ENCODE measurements at regions not wholly inside any gene's neighbourhood (a gene's known extent, or its start where the extent isn't known, plus 50 kb on each side); places are given as distances from the start of the nearest gene placed in this dataset.
"Not testable (repeated sequence)": the region's sequence is repeated elsewhere in the genome, so short reads cannot be mapped to it uniquely, and the experiment has no call there.

DNA sequence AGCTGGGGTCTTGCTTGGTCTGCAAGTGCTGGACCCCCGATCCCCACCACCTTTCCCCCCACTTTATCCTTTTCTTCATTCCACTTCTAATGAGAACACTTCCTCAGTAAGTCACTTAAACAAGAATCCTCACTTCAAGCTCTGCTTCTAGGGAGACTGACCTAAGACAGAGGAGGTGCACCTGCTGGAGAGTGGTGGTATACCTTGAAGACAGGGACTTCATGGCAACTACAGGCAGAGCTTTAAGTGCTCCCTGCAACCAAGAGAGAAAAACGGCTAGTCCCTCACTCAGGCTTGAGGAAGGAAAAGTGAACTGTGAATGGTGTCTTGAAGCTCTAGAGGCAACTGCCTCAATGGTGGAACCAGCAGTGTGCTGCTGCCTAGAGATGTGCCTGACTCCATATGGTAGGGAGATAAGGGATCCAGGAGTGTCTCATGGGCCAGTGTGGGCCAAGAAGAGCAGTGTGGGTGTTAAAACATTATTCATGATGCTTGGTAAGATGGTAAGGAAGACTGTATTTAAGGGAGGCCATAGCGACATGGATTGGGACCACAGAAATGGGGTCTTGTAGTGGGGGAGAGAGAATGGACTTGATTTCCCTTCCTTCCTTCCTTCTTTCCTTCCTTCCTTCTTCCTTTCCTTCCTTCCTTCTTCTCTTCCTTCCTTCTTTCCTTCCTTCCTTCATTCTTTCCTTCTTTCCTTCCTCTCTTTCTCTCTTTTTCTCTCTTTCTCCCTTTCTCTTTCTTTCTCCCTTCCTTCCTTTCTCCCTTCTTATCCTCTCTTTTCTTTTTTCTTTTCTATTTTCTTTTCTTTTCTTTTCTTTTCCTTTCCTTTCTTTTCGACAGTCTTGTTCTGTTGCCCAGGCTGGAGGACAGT lies 96.2 kb upstream of the NAP1L1 start:
- DNase-seq (ENCODE audit: low read depth), result no peak

DNA sequence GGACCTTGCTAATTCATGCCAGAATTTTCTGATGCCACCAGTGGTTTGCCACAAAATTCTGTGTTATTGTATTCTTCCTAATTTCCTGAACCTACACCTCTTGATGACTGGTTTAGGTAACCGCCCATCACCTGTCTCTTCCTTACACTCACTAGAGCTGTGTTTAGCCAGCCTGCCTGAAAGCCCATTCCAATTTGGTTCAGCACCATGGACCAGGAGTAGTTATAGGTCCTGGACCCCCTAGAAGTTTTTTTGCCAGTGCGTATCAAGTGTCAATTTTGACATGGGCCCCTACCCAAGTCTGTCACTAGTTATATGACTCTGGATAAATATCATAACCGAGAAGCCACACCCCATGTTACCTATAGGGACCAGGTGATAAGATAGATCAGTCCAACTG lies 94.0 kb upstream of the NAP1L1 start:
- DNase-seq (ENCODE audit: low read depth), result no peak

DNA sequence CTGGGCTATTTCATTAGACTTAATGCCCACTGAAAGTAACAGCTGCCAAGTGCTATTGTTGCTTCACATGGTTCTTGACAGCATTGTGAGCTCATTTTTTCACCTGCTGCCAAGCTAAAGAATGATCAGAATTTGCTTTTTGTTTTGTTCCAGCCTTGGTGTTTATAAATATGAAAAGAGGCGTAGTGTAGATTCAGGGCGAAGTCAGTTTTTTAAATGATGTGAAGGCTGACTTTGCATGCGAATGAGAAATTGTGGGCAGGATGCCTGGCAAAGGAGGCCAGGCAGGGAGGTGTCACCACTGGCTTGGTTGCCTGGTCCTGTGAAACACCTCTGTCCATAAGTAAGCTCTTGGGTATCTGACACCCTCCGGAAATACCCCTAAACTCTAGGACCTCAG lies 93.3 kb upstream of the NAP1L1 start:
- DNase-seq (ENCODE audit: low read depth), result no peak

DNA sequence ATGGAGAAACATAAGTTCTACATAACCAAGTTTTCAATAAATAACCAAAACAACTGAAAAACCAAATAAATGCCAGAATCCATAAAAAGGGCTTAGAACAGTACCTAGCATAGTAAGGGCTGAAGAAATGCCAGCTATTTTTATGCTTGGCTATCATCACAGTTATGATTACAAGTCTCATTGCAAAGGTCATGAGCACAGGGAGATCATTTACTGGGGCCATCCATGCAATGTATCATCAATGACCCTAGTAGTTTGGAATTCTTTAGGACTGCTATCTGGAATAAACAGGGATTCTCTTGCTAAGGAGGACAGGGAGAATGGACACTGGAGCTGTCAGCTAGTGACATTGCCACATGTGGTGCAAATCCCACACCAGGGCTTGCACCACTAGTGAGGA lies 92.5 kb upstream of the NAP1L1 start:
- no peak for DNase-seq (ENCODE audit: low read depth)

DNA sequence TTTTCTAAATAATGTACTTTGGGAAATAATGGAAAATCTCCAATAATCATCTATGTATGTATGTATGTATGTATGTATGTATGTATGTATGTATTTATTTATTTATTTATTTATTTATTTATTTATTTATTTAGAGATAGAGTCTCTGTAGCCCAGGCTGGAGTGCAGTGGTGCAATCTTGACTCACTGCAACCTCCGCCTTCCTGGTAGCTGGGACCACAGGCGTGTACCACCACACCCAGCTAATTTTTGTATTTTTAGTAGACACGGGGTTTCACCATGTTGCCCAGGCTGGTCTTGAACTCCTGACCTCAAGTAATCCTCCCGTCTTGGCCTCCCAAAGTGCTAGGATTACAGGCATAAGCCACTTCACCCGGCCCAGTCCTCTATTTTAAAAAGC lies 91.5 kb upstream of the NAP1L1 start:
- DNase-seq (ENCODE audit: low read depth), result not testable (repeated sequence)

DNA sequence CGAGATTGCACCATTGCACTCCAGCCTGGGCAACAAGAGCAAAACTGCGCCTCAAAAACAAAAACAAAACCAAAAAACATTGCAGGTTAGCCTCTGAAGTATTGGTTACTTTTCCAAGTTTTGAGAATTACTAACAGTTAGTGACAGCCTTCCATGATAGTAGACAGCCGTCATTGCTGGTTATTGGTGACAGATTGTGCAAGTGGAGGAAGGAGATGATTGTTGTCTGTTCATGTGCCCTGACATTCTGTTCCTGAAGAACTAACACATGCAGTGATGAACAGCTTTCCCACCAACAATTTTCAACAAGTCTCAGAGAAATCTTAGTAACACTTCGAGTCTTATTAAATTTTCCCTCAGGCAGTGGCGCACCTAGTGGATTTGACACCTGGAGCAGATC lies 89.3 kb upstream of the NAP1L1 start:
- no peak for DNase-seq (ENCODE audit: low read depth)

DNA sequence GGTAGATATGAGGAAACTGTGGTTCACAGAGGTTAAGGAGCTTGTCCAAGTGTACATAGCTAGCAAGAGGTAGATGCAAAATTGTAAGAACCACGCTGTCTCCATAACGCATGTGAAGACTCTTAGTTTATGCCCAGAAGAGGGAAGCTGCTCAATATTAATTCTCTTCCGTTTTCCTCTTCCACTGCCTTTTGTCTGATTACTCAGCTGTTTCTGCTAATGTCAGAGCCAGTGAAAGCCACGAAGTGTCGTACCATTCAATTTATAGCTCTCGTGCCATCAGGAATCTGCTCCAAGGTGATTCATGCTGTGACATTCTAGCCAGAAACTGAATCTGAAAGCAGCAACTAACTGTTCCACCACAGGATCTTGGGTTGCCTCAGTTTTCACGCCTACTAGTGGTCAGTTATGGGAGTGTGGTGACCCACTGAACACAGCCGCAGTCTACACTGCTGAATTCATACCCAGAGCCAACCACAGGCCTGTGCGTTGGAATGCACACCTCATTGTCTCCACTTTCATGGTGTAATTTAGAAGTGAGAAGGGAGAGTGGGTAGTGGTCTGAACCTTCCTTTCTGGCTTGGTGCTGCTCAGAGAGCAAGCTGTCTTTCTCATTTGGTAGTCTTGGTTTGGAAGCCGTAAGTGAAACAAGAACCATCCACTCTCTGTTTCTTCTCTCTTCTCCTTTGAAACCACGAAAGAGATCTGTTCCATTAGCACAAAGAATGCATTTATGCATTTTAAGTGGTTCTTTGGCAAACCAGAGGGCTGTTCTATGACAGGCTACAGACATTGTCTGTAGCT lies 74.2 kb upstream of the NAP1L1 start:
- peak; percentile 95 for DNase-seq (ENCODE audit: low read depth)

DNA sequence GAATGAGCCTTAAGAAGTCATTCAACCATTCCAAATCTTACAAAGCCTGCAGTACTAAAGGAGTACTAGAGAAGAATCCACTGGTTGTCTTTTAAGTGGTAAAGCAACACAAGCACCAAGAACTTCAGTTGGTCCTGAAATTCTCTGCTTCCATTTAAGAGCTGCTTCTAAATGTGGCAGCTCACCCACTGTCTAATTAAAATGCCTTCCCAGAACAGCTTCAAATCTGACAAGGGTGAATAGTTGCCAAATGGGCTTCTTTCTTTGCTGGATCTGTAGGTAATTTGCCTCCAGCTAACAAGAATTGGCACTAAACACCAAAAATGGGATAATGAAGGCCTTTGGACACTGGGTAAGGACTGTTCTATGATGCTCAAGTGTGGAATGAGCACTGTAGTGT lies 72.2 kb upstream of the NAP1L1 start:
- DNase-seq (ENCODE audit: low read depth), result no peak

DNA sequence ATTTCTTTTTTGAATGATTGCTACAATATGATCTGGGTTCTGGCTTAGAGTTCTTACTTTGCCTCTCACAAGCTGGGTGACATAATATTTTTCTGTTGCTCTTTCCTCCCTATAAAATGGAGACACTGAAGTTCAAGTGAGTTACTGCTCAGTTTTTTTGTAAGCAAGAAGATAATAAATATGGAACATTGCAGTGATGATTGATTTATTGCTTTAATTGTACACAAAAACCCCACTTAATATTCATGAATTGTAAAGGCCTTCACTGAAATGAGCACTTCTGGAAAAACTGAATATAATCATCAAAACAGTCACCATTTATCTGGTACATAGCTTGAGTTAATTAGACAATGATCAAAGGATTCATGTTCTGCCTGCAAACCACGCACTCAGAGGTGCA lies 71.8 kb upstream of the NAP1L1 start:
- no peak for DNase-seq (ENCODE audit: low read depth)

DNA sequence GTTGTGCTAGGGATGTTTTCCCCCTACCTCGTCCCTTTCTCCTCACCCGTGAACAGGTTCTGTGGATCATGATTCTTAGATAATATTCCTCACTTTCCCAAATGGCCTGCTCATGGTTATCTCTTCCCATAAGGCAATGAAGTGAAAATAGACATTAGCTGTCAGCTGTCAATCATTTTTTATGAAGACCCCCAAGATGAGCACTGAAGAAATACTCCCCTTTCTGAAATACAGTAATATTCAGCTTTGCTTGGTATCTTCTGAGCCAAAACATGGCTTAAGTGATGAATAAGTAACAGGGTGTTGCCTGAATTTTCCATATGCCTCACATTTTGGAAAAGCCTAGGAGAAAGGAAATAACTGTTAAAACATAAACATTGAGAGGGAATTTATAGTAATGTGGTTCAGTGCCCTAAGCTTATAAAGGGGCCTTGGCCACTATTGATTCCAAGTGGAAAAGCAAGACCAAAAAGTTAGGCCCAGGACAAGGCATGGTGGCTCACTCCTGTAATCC lies 70.7 kb upstream of the NAP1L1 start:
- no peak for DNase-seq (ENCODE audit: low read depth)

DNA sequence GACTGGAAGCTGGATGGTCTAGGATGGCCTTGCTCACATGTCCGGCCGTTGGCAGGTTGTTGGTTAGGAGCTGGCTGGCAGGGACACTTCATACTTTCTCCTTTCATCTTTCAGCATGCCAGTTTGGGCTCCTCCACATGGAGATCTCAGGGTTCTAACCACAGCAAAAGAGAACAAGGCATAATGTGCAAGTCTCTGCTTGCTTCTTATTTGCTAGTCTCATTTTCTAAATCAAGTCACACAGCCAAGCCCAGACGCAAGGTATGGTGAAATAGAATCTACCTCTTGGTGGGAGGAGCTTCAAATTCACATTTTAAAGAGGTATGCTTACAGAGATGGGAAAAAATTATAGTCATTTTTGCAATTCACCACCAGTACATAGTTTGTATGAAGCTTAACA lies 69.1 kb upstream of the NAP1L1 start:
- DNase-seq (ENCODE audit: low read depth), result no peak

DNA sequence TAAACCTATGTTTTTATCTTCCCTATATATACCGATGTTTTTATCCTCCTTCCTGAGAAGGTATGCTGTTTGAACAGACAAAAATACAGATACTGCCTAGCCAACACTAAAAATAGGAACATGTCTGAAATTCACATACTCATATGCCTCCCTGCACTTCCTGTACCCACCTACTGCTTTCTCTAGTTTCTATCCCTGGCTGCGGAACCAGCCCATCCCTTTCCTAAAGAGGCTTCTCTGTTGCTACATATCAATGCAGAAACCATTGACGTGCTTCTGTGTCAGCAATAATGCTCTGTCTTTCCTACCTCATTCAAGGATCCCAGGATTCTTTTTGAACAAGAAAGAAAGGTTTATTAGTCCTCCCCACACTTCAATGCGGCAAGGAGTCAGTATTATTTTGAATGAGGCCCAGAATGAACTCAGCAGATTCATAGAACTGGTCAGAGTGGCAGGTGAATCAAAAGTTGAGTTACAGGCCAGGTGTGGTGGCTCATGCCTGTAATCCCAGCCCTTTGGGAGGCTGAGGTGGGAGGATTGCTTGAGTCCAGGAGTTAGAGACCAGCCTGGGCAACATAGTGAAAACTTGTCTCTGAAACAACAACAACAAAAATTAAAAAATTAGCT lies 67.8 kb upstream of the NAP1L1 start:
- DNase-seq (ENCODE audit: low read depth), result no peak

DNA sequence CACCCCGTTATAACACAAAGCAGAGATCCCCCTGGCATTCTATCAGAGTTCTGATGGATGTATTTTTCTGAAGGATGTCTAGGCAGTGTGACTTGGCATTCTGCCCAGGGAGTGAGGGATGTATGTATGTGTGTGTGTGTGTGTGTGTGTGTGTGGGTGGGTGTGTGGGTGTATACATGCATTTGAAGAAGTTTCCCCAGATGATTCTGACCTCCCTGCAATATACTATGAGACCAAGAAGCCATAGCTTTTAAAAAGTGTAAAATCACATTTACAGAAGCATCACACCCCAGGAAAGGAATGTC lies 59.7 kb upstream of the NAP1L1 start:
- DNase-seq (ENCODE audit: low read depth), result no peak

DNA sequence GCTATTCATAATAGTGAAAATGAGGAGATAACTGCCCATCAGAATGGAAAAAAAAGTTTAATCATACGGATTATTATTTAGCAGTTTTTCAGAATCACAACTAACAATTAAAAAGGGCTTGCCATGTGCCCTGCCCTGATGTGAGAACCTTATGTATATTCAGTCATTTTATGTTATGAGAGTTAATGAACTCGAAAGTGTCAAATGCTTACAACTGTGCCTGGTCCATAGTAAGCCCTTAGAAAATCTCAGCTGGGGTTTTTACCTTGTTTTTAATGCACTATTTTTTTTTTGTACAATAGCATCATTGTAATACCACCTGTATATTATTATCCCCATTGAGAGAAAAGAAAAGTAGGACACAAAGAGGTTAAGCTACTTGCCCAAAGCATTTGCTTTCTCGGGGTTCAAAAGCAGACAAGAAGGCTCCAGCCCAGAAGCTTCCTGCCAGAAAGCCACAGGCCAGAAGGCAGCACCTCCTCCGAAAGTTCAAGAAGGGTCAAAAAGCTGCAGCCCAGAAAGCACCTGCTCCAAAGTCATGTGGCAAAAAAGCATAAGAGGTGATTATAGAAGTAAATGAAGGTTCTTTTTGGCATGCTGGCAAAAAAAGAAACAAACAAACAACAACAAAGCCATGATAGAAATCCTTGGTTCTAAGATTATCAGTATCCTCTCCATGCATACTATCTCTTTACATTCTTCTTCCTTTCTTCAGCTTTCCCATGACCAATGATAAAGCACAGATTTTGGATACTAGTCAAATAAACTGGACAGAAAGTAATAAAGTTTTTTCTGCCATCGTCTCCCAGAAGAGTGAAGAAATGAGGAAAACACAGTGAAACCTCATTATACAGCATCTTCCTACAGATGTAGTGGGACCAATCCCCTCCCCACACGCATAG lies 59.1 kb upstream of the NAP1L1 start:
- peak; percentile 49 for DNase-seq (ENCODE audit: low read depth)

DNA sequence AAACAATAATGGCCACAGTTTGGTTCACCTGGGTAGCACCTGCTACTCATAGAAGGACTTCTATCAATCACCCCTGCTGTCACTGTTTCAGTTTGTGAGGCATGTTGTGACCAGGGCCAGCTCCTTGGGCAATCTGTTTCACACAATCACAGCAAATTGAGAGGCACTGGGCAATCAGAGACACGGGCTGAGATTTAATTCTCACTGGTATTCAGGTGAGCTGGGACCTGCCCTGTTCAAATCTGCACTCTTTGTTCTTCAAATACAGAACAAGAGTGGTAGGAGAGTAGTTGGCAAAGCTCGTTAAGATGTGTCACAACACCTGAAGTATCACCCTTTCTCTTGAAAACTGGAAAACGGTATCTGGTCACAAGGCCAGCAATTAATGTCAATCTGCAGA lies 57.8 kb upstream of the NAP1L1 start:
- no peak for DNase-seq (ENCODE audit: low read depth)

DNA sequence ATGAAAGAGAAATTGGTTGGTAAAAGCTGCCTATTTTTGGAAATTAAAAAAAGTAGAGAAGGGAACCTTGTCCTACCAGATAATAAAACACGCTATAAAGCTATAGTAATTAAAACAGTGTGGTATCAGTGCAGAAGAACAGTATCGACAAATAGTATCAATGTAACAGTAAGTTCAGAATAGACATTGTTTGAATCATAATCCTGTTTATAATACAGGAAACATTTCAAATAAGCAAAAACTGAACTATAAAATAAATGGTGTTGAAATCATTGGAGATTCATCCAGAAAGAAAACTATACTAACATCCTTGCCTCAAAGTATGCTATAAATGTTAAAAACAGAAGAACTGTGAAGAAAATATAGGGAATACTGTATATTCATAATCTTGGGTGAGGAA lies 54.2 kb upstream of the NAP1L1 start:
- no peak for DNase-seq (ENCODE audit: low read depth)

DNA sequence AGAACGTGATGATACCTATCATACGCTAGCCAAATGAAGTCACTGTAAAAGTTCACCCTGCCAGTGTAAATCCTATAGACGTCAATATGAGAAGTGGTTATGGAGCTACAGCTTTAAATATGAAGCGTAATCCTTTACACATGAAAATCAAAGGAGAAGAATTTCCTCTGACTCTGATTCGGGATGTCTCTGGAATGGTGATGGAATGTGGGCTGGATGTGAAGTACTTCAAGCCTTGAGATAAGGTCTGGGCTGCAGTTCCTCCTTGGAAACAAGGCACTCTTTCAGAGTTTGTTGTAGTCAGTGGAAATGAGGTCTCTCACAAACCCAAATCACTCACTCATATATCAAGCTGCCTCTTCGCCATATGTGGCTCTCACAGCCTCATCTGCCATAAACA lies 53.1 kb upstream of the NAP1L1 start:
- DNase-seq (ENCODE audit: low read depth), result no peak

DNA sequence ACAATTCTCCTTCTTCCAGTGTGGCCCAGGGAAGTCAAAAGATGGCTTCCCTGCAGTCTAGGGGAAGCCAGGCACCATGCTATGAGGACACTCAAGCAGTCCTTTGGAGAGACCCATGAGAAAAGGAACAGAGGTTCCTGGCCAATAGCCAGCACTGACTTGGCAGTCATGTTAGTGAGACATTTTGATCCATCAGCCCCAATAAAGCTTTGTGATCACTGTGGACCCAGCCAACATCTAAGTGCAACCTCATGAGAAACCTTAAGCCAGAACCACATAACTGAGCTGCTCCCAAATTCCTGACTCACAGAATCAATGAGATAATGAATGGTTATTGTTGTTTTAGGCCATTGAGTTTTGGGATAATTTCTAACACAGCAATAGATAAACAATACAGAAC lies 51.0 kb upstream of the NAP1L1 start:
- DNase-seq (ENCODE audit: low read depth), result no peak

Measured in myocyte (in vitro differentiated cells).